ENCODE measurements at regions not wholly inside any gene's neighbourhood (a gene's known extent, or its start where the extent isn't known, plus 50 kb on each side); places are given as distances from the start of the nearest gene placed in this dataset.
A peak's percentile ranks its signal among the peaks of the same experiment; 100 is the strongest.
"Not testable (repeated sequence)": the region's sequence is repeated elsewhere in the genome, so short reads cannot be mapped to it uniquely, and the experiment has no call there.

GRCh38 chr6:94645191-94645590 lies 932.1 kb upstream of the MANEA start:
- Mint-ChIP-seq H3K4me1 (no peaks in the 10 kb centered on the region), H3K4me3 (no peak overlapping the region), H3K36me3 (no peaks in the 10 kb centered on the region), H3K27ac (no peak overlapping the region), H3K9me3 (peaks cover 16% of the 10 kb centered on the region)
- no peak for DNase-seq (ENCODE audit: low spot score in 2 of 2)
- ATAC-seq, result no peak

GRCh38 chr6:94639564-94639963 lies 937.8 kb upstream of the MANEA start:
- H3K9me3 Mint-ChIP-seq, result peaks cover 15% of the 10 kb centered on the region
- ATAC-seq, result no peak
- no peaks in the 10 kb centered on the region for H3K4me1 Mint-ChIP-seq
- H3K27ac Mint-ChIP-seq, result no peak overlapping the region
- H3K4me3 Mint-ChIP-seq, result no peak overlapping the region
- DNase-seq (ENCODE audit: low spot score in 2 of 2), result no peak
- H3K36me3 Mint-ChIP-seq, result no peaks in the 10 kb centered on the region

- no peaks in the 10 kb centered on the region for H3K36me3 Mint-ChIP-seq
- H3K4me1 Mint-ChIP-seq, result no peaks in the 10 kb centered on the region
- H3K4me3 Mint-ChIP-seq, result no peak overlapping the region
- peaks cover 15% of the 10 kb centered on the region for H3K9me3 Mint-ChIP-seq
- DNase-seq (ENCODE audit: low spot score in 2 of 2) (no peak), ATAC-seq (no peak)
- H3K27ac Mint-ChIP-seq, result no peak overlapping the region
Observed at GRCh38 chr6:94636780-94637385, 940.5 kb upstream of the MANEA start.

GRCh38 chr6:94623586-94623985 lies 953.7 kb upstream of the MANEA start:
- no peak overlapping the region for H3K4me3 Mint-ChIP-seq
- peaks cover 18% of the 10 kb centered on the region for H3K9me3 Mint-ChIP-seq
- no peak for ATAC-seq
- no peaks in the 10 kb centered on the region for H3K36me3 Mint-ChIP-seq
- H3K27ac Mint-ChIP-seq, result no peak overlapping the region
- DNase-seq (ENCODE audit: low spot score in 2 of 2), result no peak
- no peaks in the 10 kb centered on the region for H3K4me1 Mint-ChIP-seq

GRCh38 chr6:94622783-94623182 lies 954.6 kb upstream of the MANEA start:
- no peak for ATAC-seq
- peaks cover 18% of the 10 kb centered on the region for H3K9me3 Mint-ChIP-seq

GRCh38 chr6:94600636-94601035 lies 976.7 kb upstream of the MANEA start:
- H3K4me1 Mint-ChIP-seq, result no peaks in the 10 kb centered on the region
- ATAC-seq (no peak), DNase-seq (ENCODE audit: low spot score in 2 of 2) (no peak)
- H3K27ac Mint-ChIP-seq, result no peak overlapping the region
- H3K36me3 Mint-ChIP-seq, result no peaks in the 10 kb centered on the region
- H3K4me3 Mint-ChIP-seq, result no peak overlapping the region
- H3K9me3 Mint-ChIP-seq, result peaks cover 23% of the 10 kb centered on the region

More at GRCh38 chr6:94622783-94623182, 954.6 kb upstream of the MANEA start:
- no peak for DNase-seq (ENCODE audit: low spot score in 2 of 2)
- H3K27ac Mint-ChIP-seq, result no peak overlapping the region
- no peak overlapping the region for H3K4me3 Mint-ChIP-seq
- no peaks in the 10 kb centered on the region for H3K4me1 Mint-ChIP-seq
- no peaks in the 10 kb centered on the region for H3K36me3 Mint-ChIP-seq

- Mint-ChIP-seq H3K4me3 (no peak overlapping the region), H3K4me1 (no peaks in the 10 kb centered on the region), H3K27ac (no peak overlapping the region), H3K9me3 (peaks cover 14% of the 10 kb centered on the region), H3K36me3 (no peaks in the 10 kb centered on the region)
- DNase-seq (ENCODE audit: low spot score in 2 of 2) (no peak), ATAC-seq (no peak)
Observed at GRCh38 chr6:94597487-94597886, 979.8 kb upstream of the MANEA start.

GRCh38 chr6:94590416-94590815 lies 986.9 kb upstream of the MANEA start:
- Mint-ChIP-seq H3K27ac (no peak overlapping the region), H3K4me3 (no peak overlapping the region), H3K36me3 (no peaks in the 10 kb centered on the region), H3K4me1 (no peaks in the 10 kb centered on the region), H3K9me3 (peaks cover 3% of the 10 kb centered on the region)
- DNase-seq (ENCODE audit: low spot score in 2 of 2) (no peak), ATAC-seq (no peak)

- Mint-ChIP-seq H3K27ac (no peak overlapping the region), H3K4me1 (no peaks in the 10 kb centered on the region), H3K9me3 (peaks cover 2% of the 10 kb centered on the region), H3K4me3 (no peak overlapping the region), H3K36me3 (no peaks in the 10 kb centered on the region)
- ATAC-seq (no peak), DNase-seq (ENCODE audit: low spot score in 2 of 2) (no peak)
Observed at GRCh38 chr6:94588301-94588700, 989.0 kb upstream of the MANEA start.

GRCh38 chr6:94584211-94584610 lies 993.1 kb upstream of the MANEA start:
- Mint-ChIP-seq H3K27ac (no peak overlapping the region), H3K4me1 (no peaks in the 10 kb centered on the region), H3K36me3 (no peaks in the 10 kb centered on the region), H3K9me3 (peaks cover 6% of the 10 kb centered on the region), H3K4me3 (no peak overlapping the region)
- ATAC-seq (no peak), DNase-seq (ENCODE audit: low spot score in 2 of 2) (no peak)

- H3K4me3 Mint-ChIP-seq, result no peak overlapping the region
- no peaks in the 10 kb centered on the region for H3K4me1 Mint-ChIP-seq
- peaks cover 11% of the 10 kb centered on the region for H3K9me3 Mint-ChIP-seq
- ATAC-seq, result no peak
- H3K27ac Mint-ChIP-seq, result no peak overlapping the region
- H3K36me3 Mint-ChIP-seq, result no peaks in the 10 kb centered on the region
- no peak for DNase-seq (ENCODE audit: low spot score in 2 of 2)
Observed at GRCh38 chr6:94570581-94570980, 1006.8 kb upstream of the MANEA start.

GRCh38 chr6:94562846-94563245 lies 1014.5 kb upstream of the MANEA start:
- peaks cover 28% of the 10 kb centered on the region for H3K9me3 Mint-ChIP-seq
- no peak for ATAC-seq
- H3K36me3 Mint-ChIP-seq, result no peaks in the 10 kb centered on the region
- H3K27ac Mint-ChIP-seq, result no peak overlapping the region
- H3K4me1 Mint-ChIP-seq, result no peaks in the 10 kb centered on the region
- H3K4me3 Mint-ChIP-seq, result no peak overlapping the region
- no peak for DNase-seq (ENCODE audit: low spot score in 2 of 2)

- no peaks in the 10 kb centered on the region for H3K36me3 Mint-ChIP-seq
- ATAC-seq (peak; percentile 24), DNase-seq (ENCODE audit: low spot score in 2 of 2) (no peak)
- no peak overlapping the region for H3K27ac Mint-ChIP-seq
- H3K9me3 Mint-ChIP-seq, result peaks cover 31% of the 10 kb centered on the region
- no peak overlapping the region for H3K4me3 Mint-ChIP-seq
- no peaks in the 10 kb centered on the region for H3K4me1 Mint-ChIP-seq
Observed at GRCh38 chr6:94559829-94560537, 1017.4 kb upstream of the MANEA start.

GRCh38 chr6:94557207-94557606 lies 1020.1 kb upstream of the MANEA start:
- not testable (repeated sequence) for H3K4me3 Mint-ChIP-seq; H3K4me1 Mint-ChIP-seq; DNase-seq (ENCODE audit: low spot score in 2 of 2); H3K27ac Mint-ChIP-seq; H3K36me3 Mint-ChIP-seq; ATAC-seq
- peaks cover 26% of the 10 kb centered on the region for H3K9me3 Mint-ChIP-seq

- Mint-ChIP-seq H3K27ac (no peak overlapping the region), H3K36me3 (no peaks in the 10 kb centered on the region), H3K4me1 (no peaks in the 10 kb centered on the region), H3K9me3 (peaks cover 8% of the 10 kb centered on the region), H3K4me3 (no peak overlapping the region)
- DNase-seq (ENCODE audit: low spot score in 2 of 2) (no peak), ATAC-seq (no peak)
Observed at GRCh38 chr6:94548201-94548600, 1029.1 kb upstream of the MANEA start.

- H3K4me3 Mint-ChIP-seq, result no peak overlapping the region
- no peak overlapping the region for H3K27ac Mint-ChIP-seq
Observed at GRCh38 chr6:94535798-94536197, 1041.5 kb upstream of the MANEA start.

More at GRCh38 chr6:94535798-94536197, 1041.5 kb upstream of the MANEA start:
- peaks cover 17% of the 10 kb centered on the region for H3K9me3 Mint-ChIP-seq
- no peaks in the 10 kb centered on the region for H3K36me3 Mint-ChIP-seq
- H3K4me1 Mint-ChIP-seq, result no peaks in the 10 kb centered on the region
- DNase-seq (ENCODE audit: low spot score in 2 of 2), result no peak
- ATAC-seq, result no peak

All from stimulated activated effector memory CD8-positive, alpha-beta T cell treated with anti-CD3 and anti-CD28 coated beads, Interleukin-12 subunit alpha, Interleukin-12 subunit beta, amount 100 ng/mL, for 72 hours (primary cell).